Activated CD4-positive, alpha-beta T cell treated with anti-CD3 and anti-CD28 coated beads for 1 hour (primary cell): ENCODE measurements at regions not wholly inside any gene's neighbourhood (a gene's known extent, or its start where the extent isn't known, plus 50 kb on each side); places are given as distances from the start of the nearest gene placed in this dataset.

Experiments used
- DNase-seq: peaks from one replicate; pipeline ENCODE4 v3.0.0-alpha.2; 2020

GRCh38 chr2:240300840-240301239 is 134.6 kb upstream of the GPC1 start:
- DNase-seq, result no peak

DNA sequence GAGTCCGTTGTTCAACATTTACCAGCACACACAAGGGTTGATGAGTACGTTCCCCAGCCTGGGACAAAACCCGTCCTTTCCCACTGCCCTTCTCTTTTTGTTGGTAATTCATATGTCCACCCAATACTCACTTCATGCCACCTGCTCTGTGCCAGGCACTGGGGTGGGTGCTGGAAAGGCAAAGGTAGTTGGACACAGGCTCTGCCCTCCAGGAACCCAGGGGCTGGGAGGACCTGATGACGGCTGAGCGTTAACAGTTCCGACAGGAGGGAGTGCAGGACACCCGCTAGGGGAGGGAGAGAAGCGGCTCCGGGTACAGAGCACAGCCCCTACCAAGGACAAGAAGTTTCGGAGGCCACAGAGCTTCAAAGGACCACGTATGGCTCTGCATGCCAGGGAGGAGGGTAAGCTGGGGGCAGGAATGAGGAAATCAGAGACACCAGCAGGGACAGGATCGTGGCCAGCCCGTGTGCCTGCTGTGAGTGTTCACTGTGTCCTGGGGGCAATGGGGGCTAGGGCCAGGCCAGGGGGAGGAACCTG is 134.1 kb upstream of the GPC1 start:
- no peak for DNase-seq

DNA sequence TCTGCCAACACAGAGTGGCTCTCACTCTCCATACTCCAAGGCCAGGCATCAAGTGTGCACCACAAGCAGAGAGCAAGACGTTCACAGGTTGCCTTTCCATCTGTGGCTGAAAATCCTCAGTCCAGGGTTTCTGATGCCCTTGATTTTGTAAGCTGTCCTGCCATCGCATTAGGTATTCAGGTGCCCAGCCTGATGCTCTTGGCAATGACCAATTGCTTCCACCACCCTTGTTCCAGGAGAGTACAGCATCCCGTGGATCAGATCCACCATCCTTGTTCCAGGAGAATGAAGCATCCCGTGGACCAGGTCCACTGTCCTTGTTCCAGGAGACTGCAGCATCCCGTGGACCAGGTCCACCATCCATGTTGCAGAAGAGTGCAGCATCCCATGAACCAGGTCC is 133.4 kb upstream of the GPC1 start:
- DNase-seq, result no peak

GRCh38 chr2:240302933-240303595 is 132.4 kb upstream of the GPC1 start:
- no peak for DNase-seq

GRCh38 chr2:240303896-240304745 is 131.3 kb upstream of the GPC1 start:
- DNase-seq, result no peak

- no peak for DNase-seq
Observed at GRCh38 chr2:240304746-240305161, 130.7 kb upstream of the GPC1 start.

- DNase-seq, result no peak
Observed at GRCh38 chr2:240305369-240305962, 130.0 kb upstream of the GPC1 start.

GRCh38 chr2:240306185-240306584 is 129.3 kb upstream of the GPC1 start:
- DNase-seq, result no peak

- DNase-seq, result no peak
Observed at GRCh38 chr2:240308111-240308651, 127.3 kb upstream of the GPC1 start.

- no peak for DNase-seq
Observed at GRCh38 chr2:240309214-240309613, 126.2 kb upstream of the GPC1 start.

GRCh38 chr2:240310201-240310600 is 125.3 kb upstream of the GPC1 start:
- no peak for DNase-seq

- DNase-seq, result no peak
Observed at GRCh38 chr2:240310645-240311044, 124.8 kb upstream of the GPC1 start.

DNA sequence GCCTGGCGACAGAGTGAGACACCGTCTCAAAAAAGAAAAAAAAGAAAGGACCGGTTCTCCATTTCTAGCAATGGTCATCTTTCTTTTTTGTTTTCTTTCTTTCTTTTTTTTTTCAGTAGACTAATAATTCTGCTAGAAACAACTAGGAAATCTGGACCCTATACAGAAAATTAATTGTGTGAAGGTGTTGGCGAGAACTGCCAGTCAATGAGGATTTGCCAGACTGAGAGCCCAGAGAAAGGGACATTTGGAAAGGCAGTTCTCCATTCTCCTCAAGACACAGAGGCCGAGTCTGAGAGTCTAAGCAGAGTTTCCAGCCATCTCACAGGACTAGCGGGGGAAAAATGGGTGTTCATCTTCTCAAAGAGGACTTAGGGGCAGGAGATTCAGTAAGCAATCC is 123.6 kb upstream of the GPC1 start:
- no peak for DNase-seq

DNA sequence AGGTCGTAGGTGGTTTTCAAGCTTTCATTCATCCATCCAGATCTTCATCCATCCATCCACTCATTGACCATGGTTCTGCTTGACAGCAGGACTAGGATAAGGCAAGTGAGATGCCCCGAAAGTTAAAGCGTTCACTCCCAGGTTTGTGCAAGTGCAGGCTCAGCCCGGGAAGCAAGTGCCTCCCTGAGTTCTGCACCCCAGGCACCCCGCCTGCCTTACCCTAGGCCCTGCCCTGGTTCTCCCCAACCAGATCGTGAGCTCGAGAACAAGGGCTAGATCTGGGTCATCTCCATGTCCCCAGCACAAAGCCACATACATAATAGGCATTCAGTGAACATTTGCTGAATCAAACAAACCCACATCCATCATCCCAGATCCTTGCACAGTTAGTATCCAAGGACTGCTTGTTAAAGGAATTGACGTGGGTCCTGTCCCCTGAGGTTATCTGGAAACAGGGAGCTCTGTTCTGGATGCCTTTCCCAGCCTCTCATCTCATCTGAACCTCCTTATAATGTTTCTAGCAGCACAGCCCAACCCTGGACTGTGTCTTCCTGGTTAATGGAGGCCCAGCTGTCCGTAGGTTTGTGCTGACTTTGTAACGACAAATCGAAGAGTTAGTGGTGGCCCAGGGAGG is 116.1 kb upstream of the GPC1 start:
- no peak for DNase-seq

DNA sequence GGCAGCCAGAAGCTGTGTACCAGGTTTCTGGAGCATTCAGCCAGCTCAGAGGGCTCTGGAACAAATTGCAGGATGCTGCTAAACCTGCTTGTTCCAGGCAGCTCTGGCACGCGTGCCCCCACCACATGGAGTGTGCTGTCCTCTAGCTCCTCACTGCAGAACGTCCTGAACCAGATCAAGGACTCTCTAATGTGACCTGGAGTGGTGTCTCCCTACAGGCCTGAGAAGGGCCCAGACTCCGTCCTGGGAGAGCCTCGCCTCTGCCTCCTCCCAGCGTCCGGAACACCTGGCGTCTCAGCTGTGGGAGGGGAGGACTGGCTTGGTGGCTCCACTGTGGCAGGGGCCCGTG is 115.6 kb upstream of the GPC1 start:
- DNase-seq, result no peak

DNA sequence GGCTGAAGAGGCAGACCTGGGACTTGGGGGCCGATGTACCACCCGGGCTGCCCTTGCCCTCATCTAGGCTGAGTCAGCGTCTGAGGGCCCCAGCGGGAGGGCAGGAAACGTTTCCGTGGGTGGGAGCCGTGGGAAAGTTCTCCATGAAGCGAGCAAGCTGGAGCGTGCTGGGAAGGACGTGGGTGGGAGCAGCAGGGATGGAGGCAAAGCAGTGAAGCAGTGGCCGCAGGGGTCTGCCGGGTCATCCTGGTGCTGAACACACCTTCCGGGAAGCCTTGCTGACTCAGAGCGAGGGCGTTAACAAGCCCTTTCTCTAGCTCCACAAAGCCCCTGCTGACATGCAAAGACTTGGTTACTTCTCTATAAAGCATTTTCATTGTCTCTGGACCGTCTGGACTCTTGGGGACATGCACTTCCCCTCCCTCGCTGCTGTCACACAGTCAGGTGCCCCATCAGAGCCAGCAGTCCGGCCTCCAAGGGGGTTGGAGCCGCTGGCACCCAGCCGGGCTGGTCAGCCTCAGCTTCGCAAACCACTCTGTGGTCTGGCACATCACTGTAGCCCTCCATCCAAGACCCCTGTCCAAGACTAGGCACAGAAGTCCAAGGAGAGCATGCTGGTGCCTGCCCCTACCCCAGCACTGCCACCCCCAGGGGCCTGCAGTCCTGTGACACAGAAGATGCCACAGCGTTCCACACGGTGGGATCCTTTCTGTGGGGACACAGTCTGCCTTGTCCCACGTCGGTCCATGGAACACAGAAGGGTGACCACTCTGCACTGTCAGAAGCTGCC is 115.1 kb upstream of the GPC1 start:
- no peak for DNase-seq

DNA sequence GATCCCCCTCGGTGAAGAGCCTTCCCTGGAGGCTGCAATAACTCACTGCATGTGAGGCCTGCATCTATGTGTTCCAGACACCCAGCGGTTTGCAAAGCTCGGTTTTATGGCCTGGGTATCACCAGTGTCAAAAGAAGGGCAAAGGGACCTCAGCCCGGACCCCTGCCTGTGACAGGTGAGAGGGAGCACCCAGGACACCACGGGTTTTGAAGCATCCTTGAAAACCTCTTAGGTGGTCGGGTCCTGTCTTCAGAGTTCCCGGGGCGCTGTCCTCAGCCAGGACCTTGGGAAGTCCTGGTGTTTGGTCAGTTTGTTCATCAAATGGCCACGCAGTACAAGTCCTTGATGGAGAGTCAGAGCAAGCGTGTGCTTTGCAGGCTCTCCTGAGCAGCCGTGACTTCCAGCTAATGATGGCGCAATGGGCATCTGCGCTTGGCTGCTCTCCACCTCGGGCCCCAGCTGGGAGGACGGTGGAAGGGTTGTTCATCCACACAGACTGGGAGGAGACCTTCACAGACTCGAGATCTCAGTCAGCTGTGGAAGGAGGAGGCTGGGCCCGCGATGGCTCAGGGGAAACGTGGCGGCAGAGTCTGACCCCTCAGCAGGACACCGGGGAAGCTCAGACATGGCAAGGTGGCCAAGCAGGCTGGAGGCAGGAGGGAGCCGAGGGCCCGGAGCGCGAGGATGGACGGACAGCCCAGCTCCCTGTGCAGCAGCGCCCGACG is 113.1 kb upstream of the GPC1 start:
- no peak for DNase-seq

DNA sequence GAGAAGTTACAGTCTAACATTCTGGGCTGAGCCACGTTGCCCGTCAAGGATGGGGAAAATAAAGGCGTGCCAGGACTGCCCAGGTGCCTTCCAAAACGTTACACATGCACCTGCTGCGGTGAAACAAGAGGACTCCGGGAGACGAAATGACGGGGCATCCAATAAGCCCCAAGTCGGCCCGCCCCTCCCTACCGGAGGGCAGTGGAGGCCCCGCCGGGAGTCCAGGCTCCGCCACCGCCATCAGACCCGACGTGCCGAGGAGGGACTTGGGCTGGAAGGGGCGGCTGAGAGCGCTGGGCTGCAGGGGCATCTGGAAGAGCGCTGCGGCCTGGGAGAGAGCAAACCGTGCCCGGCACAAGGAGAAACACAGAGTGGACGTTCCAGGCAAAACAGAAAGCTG is 112.5 kb upstream of the GPC1 start:
- no peak for DNase-seq

GRCh38 chr2:240323601-240324291 is 111.7 kb upstream of the GPC1 start:
- no peak for DNase-seq

GRCh38 chr2:240324312-240325015 is 111.0 kb upstream of the GPC1 start:
- DNase-seq, result no peak
